Tibial artery (tissue), 4 donors: ENCODE measurements at regions not wholly inside any gene's neighbourhood (a gene's known extent, or its start where the extent isn't known, plus 50 kb on each side); places are given as distances from the start of the nearest gene placed in this dataset.
"Not testable (repeated sequence)": the region's sequence is repeated elsewhere in the genome, so short reads cannot be mapped to it uniquely, and the experiment has no call there.

Experiments
- DNase-seq, 2 donors: peaks; one replicate each; pipeline ENCODE4 v3.0.0-alpha.2; 2019
- H3K27ac ChIP-seq, 2 donors: fragments of 200-600 bp; sonication (generic) in 1 of 2; 1 replicate in 1 of 2; 2 replicates in 1 of 2; pipeline ENCODE4 v1.5.1; 2018 to 2019; ENCODE audit warnings: mild to moderate bottlenecking in 1 of 2
- H3K27me3 ChIP-seq, 2 donors: fragments of 200-600 bp; sonication (generic) in 1 of 2; one replicate each; pipeline versions ENCODE4 v1.5.1 to v1.6.0; 2016 to 2019
- H3K36me3 ChIP-seq, 3 donors: fragments of 200-600 bp; sonication (generic) in 2 of 3; one replicate each; pipeline ENCODE4 v1.5.1; 2016 to 2019; ENCODE audit warnings: mild to moderate bottlenecking in 2 of 3
- H3K4me1 ChIP-seq, 4 donors: fragments of 200-600 bp; sonication (generic) in 2 of 4; 1 replicate in 3 of 4; 2 replicates in 1 of 4; pipeline ENCODE4 v1.5.1; 2016 to 2019
- H3K4me3 ChIP-seq, 2 donors: fragments of 200-600 bp; sonication (generic) in 1 of 2; 1 replicate in 1 of 2; 2 replicates in 1 of 2; pipeline ENCODE4 v1.5.1; 2018 to 2019; ENCODE audit warnings: mild to moderate bottlenecking in 2 of 2
- H3K9me3 ChIP-seq, 3 donors: fragments of 200-600 bp; sonication (generic) in 1 of 3; one replicate each; pipeline ENCODE4 v1.5.1; 2016 to 2019
- intact Hi-C: fragments of 100-400 bp; cut with DNase I; formaldehyde crosslinking; loops from one replicate; pipeline ENCODE4 v1.15.0; 2023; ENCODE audit warnings: low total_unique reads
- TF ChIP-seq, protein P1 (sequence below), 2 experiments: fragments of 200-600 bp in 1 of 2; fragments of 450-650 bp in 1 of 2; IDR thresholded peaks; one replicate each; pipeline ENCODE4 v1.5.1; 2017 to 2019; ENCODE audit warnings: antibody characterized with exemption in 2 of 2, mild to moderate bottlenecking in 1 of 2, moderate library complexity in 1 of 2

DNA sequence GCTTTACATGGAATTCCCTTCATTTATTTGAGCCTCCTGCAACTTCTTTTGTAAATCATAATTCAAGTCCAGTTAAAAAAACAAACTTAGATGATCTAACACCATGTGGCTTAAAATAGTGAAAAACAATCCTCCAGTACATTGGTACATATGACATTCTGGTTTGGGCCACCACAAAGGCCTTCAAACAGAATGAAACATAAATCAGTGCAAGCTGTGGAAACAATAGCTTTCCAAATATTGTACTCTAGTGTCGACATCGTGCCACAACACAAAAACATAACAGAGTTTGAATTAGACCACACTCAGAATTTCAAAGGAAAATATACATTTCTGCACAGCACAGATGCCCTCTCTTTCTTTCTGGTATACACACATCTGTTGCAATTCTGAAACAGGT is 751.3 kb downstream of the SLC6A15 start:
- no peaks in the 10 kb centered on the region for H3K36me3 ChIP-seq
- intact Hi-C loops, result no loop called here
- no peaks in the 10 kb centered on the region for H3K4me1 ChIP-seq
- no peak overlapping the region for H3K27ac ChIP-seq
- H3K4me3 ChIP-seq, result no peak overlapping the region
- TF ChIP-seq, protein P1, sequence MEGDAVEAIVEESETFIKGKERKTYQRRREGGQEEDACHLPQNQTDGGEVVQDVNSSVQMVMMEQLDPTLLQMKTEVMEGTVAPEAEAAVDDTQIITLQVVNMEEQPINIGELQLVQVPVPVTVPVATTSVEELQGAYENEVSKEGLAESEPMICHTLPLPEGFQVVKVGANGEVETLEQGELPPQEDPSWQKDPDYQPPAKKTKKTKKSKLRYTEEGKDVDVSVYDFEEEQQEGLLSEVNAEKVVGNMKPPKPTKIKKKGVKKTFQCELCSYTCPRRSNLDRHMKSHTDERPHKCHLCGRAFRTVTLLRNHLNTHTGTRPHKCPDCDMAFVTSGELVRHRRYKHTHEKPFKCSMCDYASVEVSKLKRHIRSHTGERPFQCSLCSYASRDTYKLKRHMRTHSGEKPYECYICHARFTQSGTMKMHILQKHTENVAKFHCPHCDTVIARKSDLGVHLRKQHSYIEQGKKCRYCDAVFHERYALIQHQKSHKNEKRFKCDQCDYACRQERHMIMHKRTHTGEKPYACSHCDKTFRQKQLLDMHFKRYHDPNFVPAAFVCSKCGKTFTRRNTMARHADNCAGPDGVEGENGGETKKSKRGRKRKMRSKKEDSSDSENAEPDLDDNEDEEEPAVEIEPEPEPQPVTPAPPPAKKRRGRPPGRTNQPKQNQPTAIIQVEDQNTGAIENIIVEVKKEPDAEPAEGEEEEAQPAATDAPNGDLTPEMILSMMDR (IDR thresholded peaks at IDR 0.05), result no peak
- no peaks in the 10 kb centered on the region for H3K27me3 ChIP-seq
- no peaks in the 10 kb centered on the region for H3K9me3 ChIP-seq
- DNase-seq, result no peak

DNA sequence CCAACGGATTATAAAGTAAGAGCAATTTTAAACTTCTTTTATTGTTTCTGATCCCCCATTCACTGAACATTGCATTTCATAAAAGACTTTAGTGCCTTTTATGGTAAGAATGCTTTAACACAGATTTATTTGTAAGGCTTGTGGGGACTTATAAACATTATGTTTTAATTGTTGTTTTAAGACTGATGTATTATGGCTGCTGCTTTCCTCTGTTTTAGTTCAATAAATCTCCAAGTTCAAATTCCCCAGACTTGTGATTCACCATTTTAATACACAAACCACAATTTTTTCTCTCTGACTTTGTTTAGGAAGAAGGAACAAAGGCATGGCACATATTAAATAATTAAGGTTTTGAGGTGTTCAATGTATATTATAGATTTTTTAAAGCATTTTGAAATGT is 753.3 kb downstream of the SLC6A15 start:
- H3K27me3 ChIP-seq, result no peaks in the 10 kb centered on the region
- no peak for DNase-seq
- no peaks in the 10 kb centered on the region for H3K9me3 ChIP-seq
- TF ChIP-seq, protein P1 (IDR thresholded peaks at IDR 0.05), result no peak
- no peak overlapping the region for H3K4me3 ChIP-seq
- no peaks in the 10 kb centered on the region for H3K36me3 ChIP-seq
- intact Hi-C loops, result no loop called here
- H3K4me1 ChIP-seq, result no peaks in the 10 kb centered on the region
- no peak overlapping the region for H3K27ac ChIP-seq

DNA sequence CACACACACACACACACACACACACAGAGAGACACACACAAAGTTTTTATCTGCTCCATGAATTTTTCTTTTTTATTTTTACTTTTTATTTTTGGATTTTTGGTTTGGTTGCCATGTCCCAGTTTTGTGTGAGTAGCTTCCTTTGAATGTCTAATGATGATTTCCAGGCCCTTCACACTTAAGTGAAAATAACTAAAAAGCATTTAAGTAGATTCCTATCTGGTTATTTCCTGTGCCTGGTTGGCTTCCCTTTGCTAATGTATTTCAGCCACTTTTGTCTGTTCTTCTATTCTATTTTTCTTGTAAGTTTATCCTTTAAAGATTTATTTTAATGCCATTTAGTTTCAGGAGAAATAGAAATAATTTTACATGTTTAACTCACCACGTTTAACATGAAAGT is 755.4 kb downstream of the SLC6A15 start:
- H3K27ac ChIP-seq, result no peak overlapping the region
- H3K9me3 ChIP-seq, result no peaks in the 10 kb centered on the region
- TF ChIP-seq, protein P1 (IDR thresholded peaks at IDR 0.05), result no peak
- intact Hi-C loops, result no loop called here
- no peaks in the 10 kb centered on the region for H3K27me3 ChIP-seq
- no peaks in the 10 kb centered on the region for H3K36me3 ChIP-seq
- no peaks in the 10 kb centered on the region for H3K4me1 ChIP-seq
- H3K4me3 ChIP-seq, result no peak overlapping the region
- no peak for DNase-seq

DNA sequence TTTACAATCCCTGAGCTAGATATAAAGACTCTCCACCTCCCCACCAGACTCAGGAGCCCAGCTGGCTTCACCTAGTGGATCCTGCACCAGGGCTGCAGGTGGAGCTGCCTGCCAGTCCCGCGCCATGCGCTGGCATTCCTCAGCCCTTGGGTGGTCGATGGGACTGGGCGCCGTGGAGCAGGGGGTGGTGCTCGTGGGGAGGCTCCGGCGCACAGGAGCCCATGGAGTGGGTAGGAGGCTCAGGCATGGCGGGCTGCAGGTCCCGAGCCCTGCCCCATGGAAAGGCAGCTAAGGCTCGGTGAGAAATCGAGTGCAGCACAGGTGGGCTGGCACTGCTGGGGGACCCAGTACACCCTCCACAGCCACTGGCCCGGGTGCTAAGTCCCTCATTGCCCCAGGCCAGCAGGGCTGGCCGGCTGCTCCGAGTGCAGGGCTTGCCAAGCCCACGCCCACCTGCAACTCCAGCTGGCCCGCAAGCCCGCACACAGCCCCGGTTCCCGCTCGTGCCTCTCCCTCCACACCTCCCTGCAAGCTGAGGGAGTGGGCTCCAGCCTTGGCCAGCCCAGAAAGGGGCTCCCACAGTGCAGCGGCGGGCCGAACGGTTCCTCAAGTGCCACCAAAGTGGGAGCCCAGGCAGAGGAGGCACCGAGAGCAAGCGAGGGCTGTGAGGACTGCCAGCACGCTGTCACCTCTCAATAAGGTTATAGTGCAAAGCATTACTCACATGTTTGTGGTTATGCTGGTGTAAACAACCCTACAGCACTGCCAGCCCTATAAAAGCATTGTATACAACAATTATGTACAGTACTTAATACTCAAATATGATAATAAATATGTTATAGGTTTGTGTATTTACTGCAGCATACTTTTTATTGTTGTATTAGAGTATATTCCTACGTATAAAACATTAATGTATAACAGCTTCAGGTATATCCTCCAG is 757.3 kb downstream of the SLC6A15 start:
- H3K27me3 ChIP-seq, H3K9me3 ChIP-seq, H3K4me1 ChIP-seq, H3K36me3 ChIP-seq, H3K27ac ChIP-seq, intact Hi-C loops, H3K4me3 ChIP-seq: not testable (repeated sequence)
- peak in 1 of 2 donors; percentile 50 for DNase-seq

DNA sequence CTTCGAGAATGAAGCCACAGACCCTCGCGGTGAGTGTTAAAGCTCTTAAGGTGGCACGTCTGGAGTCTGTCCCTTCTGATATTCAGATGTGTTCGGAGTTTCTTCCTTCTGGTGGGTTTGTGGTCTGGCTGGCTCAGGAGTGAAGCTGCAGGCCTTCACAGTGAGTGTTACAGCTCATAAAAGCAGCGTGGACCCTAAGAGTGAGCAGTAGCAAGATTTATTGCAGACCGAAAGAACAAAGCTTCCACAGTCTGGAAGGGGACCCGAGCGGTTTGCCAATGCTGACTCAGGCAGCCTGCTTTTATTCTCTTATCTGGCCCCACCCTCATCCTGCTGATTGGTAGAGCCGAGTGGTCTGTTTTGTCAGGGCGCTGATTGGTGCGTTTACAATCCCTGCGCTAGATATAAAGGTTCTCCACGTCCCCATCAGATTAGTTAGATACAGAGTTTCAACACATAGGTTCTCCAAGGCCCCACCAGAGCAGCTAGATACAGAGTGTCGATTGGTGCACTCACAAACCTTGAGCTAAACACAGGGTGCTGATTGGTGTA is 758.1 kb downstream of the SLC6A15 start:
- H3K4me1 ChIP-seq, intact Hi-C loops, DNase-seq, H3K4me3 ChIP-seq, H3K9me3 ChIP-seq, H3K27me3 ChIP-seq, H3K27ac ChIP-seq, H3K36me3 ChIP-seq: not testable (repeated sequence)

DNA sequence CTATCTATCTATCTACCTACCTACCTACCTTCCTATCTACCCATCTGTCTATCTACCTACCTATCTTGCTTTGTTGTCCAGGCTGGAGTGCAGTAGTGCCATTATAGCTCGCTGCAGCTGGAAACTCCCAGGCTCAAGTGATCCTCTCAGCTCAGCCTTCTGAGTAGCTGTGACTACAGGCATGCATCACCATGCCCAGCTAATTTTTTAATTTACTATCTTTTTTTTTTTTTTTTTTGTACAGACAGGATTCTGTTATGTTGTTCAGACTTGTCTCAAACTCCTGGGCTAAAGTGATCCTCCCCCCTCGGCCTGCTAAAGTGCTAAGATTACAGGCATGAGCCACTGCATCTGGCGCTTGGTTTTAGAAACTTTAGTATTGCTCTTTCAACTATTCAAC is 762.4 kb downstream of the SLC6A15 start:
- TF ChIP-seq, protein P1 (IDR thresholded peaks at IDR 0.05), result no peak
- no peak overlapping the region for H3K4me3 ChIP-seq
- H3K27me3 ChIP-seq, result no peaks in the 10 kb centered on the region
- H3K36me3 ChIP-seq, result no peaks in the 10 kb centered on the region
- intact Hi-C loops, result no loop called here
- H3K9me3 ChIP-seq, result no peaks in the 10 kb centered on the region
- H3K27ac ChIP-seq, result no peak overlapping the region
- no peaks in the 10 kb centered on the region for H3K4me1 ChIP-seq
- no peak for DNase-seq
